Gastrocnemius medialis (tissue), 4 donors: ENCODE measurements at regions not wholly inside any gene's neighbourhood (a gene's known extent, or its start where the extent isn't known, plus 50 kb on each side); places are given as distances from the start of the nearest gene placed in this dataset.

Experiments
- ATAC-seq, 2 donors: fragments of 150-250 bp; one replicate each; pipeline ENCODE4 v1.9.1; 2016
- DNase-seq, 2 donors: peaks; one replicate each; pipeline ENCODE4 v3.0.0-alpha.2; 2019
- H3K27ac ChIP-seq, 4 donors: fragments of 200-600 bp; sonication (generic); 1 replicate in 1 of 4; 2 replicates in 3 of 4; pipeline ENCODE4 v1.5.1; 2016 to 2018; ENCODE audit warnings: mild to moderate bottlenecking in 2 of 4, moderate library complexity in 1 of 4
- H3K27me3 ChIP-seq, 3 donors: fragments of 200-600 bp; sonication (generic) in 2 of 3; 1 replicate in 1 of 3; 2 replicates in 2 of 3; pipeline versions ENCODE4 v1.5.1 to v1.6.0; 2016 to 2019; ENCODE audit warnings: mild to moderate bottlenecking in 1 of 3, moderate library complexity in 1 of 3
- H3K36me3 ChIP-seq, 2 donors: fragments of 200-600 bp; sonication (generic) in 1 of 2; one replicate each; pipeline ENCODE4 v1.5.1; 2017 to 2018
- H3K4me1 ChIP-seq, 2 donors: fragments of 200-600 bp; sonication (generic) in 1 of 2; one replicate each; pipeline ENCODE4 v1.5.1; 2016 to 2017; ENCODE audit warnings: mild to moderate bottlenecking in 2 of 2
- H3K4me3 ChIP-seq, 4 donors: fragments of 200-600 bp; sonication (generic) in 3 of 4; 1 replicate in 1 of 4; 2 replicates in 3 of 4; pipeline ENCODE4 v1.5.1; 2016 to 2019; ENCODE audit warnings: mild to moderate bottlenecking in 2 of 4
- H3K9me3 ChIP-seq, 3 donors: fragments of 200-600 bp; sonication (generic) in 2 of 3; 1 replicate in 1 of 3; 2 replicates in 2 of 3; pipeline ENCODE4 v1.5.1; 2016 to 2019
- POLR2A ChIP-seq, 2 donors: fragments of 450-650 bp; IDR thresholded peaks; one replicate each; pipeline ENCODE4 v1.6.1; 2017; ENCODE audit warnings: antibody characterized with exemption in 2 of 2, mild to moderate bottlenecking in 2 of 2, moderate library complexity in 2 of 2
- in situ Hi-C, 4 donors: fragments of 200-750 bp; cut with MboI; loops; one replicate each; pipeline versions ENCODE4 v1.15.0 to v1.8.0; 2017; ENCODE audit warnings: low sequenced_read_pairs in 4 of 4
- intact Hi-C: fragments of 100-400 bp; cut with DNase I; formaldehyde crosslinking; loops from one replicate; pipeline ENCODE4 v1.15.1; 2023; ENCODE audit warnings: low total_unique reads
- TF ChIP-seq, protein P1 (sequence below), 5 experiments: fragments of 450-650 bp in 3 of 5; fragments of 200-600 bp in 2 of 5; sonication (generic) in 2 of 5; IDR thresholded peaks in 4 of 5; conservative IDR thresholded peaks in 1 of 5; 1 replicate in 4 of 5; 2 replicates in 1 of 5; pipeline ENCODE4 v1.5.1; 2016 to 2019; ENCODE audit warnings: antibody characterized with exemption in 5 of 5, mild to moderate bottlenecking in 3 of 5, moderate library complexity in 3 of 5

DNA sequence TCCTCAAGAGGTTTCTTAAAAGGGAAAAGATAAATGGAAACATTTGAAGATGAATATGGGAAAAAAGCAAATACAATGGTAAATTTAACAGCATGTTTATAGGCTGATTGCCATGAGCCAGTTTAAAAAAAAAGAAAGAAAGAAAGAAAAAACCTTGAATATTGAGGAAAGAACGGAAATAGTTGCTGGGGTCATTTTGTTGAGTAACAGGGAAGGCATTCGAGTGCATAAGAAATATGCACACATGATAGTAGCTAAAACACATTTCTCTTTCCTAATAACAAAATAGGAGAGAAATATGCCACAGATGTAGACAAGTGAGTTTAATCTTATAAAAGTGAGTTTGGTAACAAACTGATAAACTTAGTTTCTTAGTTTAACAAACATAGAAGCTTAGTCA is 864.6 kb upstream of the ACO1 start:
- no peak for ATAC-seq
- intact Hi-C loops (no loop called here), in situ Hi-C loops (no loop called here)
- TF ChIP-seq POLR2A (IDR thresholded peaks at IDR 0.05), result no peak
- TF ChIP-seq, protein P1, sequence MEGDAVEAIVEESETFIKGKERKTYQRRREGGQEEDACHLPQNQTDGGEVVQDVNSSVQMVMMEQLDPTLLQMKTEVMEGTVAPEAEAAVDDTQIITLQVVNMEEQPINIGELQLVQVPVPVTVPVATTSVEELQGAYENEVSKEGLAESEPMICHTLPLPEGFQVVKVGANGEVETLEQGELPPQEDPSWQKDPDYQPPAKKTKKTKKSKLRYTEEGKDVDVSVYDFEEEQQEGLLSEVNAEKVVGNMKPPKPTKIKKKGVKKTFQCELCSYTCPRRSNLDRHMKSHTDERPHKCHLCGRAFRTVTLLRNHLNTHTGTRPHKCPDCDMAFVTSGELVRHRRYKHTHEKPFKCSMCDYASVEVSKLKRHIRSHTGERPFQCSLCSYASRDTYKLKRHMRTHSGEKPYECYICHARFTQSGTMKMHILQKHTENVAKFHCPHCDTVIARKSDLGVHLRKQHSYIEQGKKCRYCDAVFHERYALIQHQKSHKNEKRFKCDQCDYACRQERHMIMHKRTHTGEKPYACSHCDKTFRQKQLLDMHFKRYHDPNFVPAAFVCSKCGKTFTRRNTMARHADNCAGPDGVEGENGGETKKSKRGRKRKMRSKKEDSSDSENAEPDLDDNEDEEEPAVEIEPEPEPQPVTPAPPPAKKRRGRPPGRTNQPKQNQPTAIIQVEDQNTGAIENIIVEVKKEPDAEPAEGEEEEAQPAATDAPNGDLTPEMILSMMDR (IDR thresholded peaks at IDR 0.05 in 4 of 5, conservative IDR thresholded peaks at IDR 0.05 in 1 of 5), result no peak
- Histone ChIP-seq H3K36me3 (no peaks in the 10 kb centered on the region), H3K27me3 (no peaks in the 10 kb centered on the region), H3K4me3 (no peak overlapping the region), H3K27ac (no peak overlapping the region), H3K9me3 (no peaks in the 10 kb centered on the region), H3K4me1 (no peaks in the 10 kb centered on the region)
- DNase-seq, result no peak

DNA sequence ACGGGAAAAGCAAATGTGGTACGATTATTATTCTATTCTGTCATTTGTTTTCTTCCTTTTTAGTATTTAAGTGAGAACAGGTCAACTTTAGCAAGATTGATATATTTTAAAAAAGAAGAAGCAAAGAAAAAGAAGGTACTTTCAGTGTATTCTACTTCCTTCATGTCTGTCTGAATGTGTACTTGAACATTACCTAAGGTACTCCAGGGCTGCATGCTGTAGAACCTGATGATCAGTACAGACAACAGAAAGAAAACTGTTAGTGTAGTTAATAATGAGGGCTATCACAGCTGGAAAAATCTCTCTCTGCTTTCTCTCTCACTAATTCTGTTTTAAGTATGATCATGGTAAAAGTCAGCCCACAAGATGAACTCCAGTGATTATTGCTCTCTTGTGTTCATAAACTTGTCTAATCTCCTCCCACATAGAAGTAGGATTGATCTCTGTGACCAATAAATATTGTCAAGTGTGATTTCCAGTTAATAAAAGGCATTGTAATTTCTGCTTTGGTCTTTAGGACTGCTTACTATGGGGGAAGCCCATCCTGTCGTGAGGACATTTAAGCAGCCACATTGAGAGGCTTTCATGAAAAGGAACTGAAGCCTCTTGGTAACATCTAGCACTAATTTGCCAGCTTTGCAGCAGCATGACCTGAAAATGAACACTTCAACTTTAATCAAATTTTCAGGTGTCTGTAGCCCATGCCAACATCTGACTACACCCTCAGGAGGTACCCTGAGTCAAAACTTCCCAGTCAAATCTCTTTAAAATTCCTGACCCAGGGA is 864.0 kb upstream of the ACO1 start:
- intact Hi-C loops (no loop called here), in situ Hi-C loops (no loop called here)
- Histone ChIP-seq H3K36me3 (no peaks in the 10 kb centered on the region), H3K27me3 (no peaks in the 10 kb centered on the region), H3K4me3 (no peak overlapping the region), H3K9me3 (no peaks in the 10 kb centered on the region), H3K27ac (no peak overlapping the region), H3K4me1 (no peaks in the 10 kb centered on the region)
- TF ChIP-seq POLR2A (IDR thresholded peaks at IDR 0.05), result no peak
- TF ChIP-seq, protein P1 (IDR thresholded peaks at IDR 0.05 in 4 of 5, conservative IDR thresholded peaks at IDR 0.05 in 1 of 5), result no peak
- ATAC-seq (no peak), DNase-seq (no peak)

DNA sequence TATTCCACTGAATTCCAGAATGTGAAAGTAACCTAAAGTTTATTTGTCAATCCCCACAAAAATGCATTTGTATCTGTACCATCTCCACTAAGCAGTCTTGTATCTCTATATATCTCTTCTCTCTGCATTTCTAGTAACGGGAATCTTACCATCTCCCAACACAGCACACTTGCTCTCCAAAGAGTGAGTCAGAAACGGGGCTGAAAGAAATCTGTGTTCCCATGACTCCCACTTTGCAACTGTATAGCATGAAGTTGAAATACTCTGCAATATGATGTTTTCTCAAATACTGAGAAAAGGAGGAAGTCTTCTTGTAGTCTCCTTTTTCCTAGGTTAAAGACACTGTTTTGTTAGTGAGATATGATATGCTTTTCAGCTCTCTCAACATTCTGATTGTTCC is 848.8 kb upstream of the ACO1 start:
- Histone ChIP-seq H3K36me3 (no peaks in the 10 kb centered on the region), H3K27ac (no peak overlapping the region), H3K27me3 (no peaks in the 10 kb centered on the region), H3K4me3 (no peak overlapping the region), H3K4me1 (no peaks in the 10 kb centered on the region), H3K9me3 (no peaks in the 10 kb centered on the region)
- intact Hi-C loops, result no loop called here
- no peak for ATAC-seq
- TF ChIP-seq POLR2A (IDR thresholded peaks at IDR 0.05), result no peak
- TF ChIP-seq, protein P1 (IDR thresholded peaks at IDR 0.05 in 4 of 5, conservative IDR thresholded peaks at IDR 0.05 in 1 of 5), result no peak
- in situ Hi-C loops, result no loop called here
- DNase-seq, result no peak

DNA sequence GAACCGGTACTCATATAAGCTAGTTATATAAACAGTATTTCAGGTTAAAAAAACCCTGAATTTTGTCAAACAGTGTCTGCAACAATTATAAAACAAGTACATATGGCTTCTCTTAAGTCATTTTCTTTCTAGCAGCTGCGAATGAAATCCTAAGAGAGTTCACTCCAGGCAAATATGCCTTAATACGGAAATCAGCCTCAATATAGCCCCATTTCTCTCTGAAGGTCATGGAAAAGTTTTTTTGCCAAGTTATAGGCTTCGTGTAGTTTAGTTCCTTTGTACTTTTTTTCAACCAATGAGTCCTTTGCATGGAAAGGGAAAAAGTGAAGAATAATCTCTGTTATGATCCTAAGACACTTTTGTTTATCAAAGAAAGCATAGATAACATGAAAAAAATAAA is 848.0 kb upstream of the ACO1 start:
- intact Hi-C loops, result no loop called here
- H3K27me3 ChIP-seq, result no peaks in the 10 kb centered on the region
- H3K4me3 ChIP-seq, result no peak overlapping the region
- in situ Hi-C loops, result no loop called here
- TF ChIP-seq POLR2A (IDR thresholded peaks at IDR 0.05), result no peak
- TF ChIP-seq, protein P1 (IDR thresholded peaks at IDR 0.05 in 4 of 5, conservative IDR thresholded peaks at IDR 0.05 in 1 of 5), result no peak
- no peaks in the 10 kb centered on the region for H3K36me3 ChIP-seq
- DNase-seq (no peak), ATAC-seq (no peak)
- H3K9me3 ChIP-seq, result no peaks in the 10 kb centered on the region
- H3K27ac ChIP-seq, result no peak overlapping the region
- H3K4me1 ChIP-seq, result peaks cover 0 to 2% of the 10 kb centered on the region in 2 donors
